Keratinocyte (primary cell): ENCODE measurements at regions not wholly inside any gene's neighbourhood (a gene's known extent, or its start where the extent isn't known, plus 50 kb on each side); places are given as distances from the start of the nearest gene placed in this dataset.

Source experiments
- DNase-seq: peaks from one replicate; pipeline ENCODE4 v3.0.0-alpha.2; 2011; ENCODE audit warnings: low read depth, missing footprints, low spot score
- FAIRE-seq: peaks from 2 replicates; lab custom pipeline; 2011; peaks lifted over from hg19 to GRCh38; lab: Jason Lieb, UNC
- H2AFZ ChIP-seq: 2 replicates; pipeline ENCODE4 v1.6.0; 2012; ENCODE audit warnings: low read length, control low read depth, inconsistent platforms; ENCODE audit not compliant: control insufficient read depth
- H3K27ac ChIP-seq: 2 replicates; pipeline ENCODE4 v1.5.1; 2011; ENCODE audit warnings: low read length; ENCODE audit not compliant: control insufficient read depth, insufficient read depth
- H3K27me3 ChIP-seq: 3 replicates; pipeline ENCODE4 v1.6.0; 2011; ENCODE audit warnings: low read length; ENCODE audit not compliant: control insufficient read depth, insufficient read depth; ENCODE audit errors: extremely low read depth
- H3K36me3 ChIP-seq, 2 experiments: 2 replicates in 1 of 2; 3 replicates in 1 of 2; pipeline ENCODE4 v1.5.1; 2011; ENCODE audit warnings: low read length in 2 of 2, mild to moderate bottlenecking in 1 of 2; ENCODE audit not compliant: control insufficient read depth in 2 of 2, insufficient read depth in 2 of 2; ENCODE audit errors: extremely low read depth in 1 of 2
- H3K4me1 ChIP-seq: 3 replicates; pipeline ENCODE4 v1.5.1; 2011; ENCODE audit warnings: low read length; ENCODE audit not compliant: control insufficient read depth, insufficient read depth; ENCODE audit errors: extremely low read depth
- H3K4me2 ChIP-seq: 3 replicates; pipeline ENCODE4 v1.6.0; 2011; ENCODE audit warnings: low read depth, low read length; ENCODE audit not compliant: control insufficient read depth, insufficient read depth; ENCODE audit errors: extremely low read depth
- H3K4me3 ChIP-seq, 3 experiments: fragments of 200-600 bp in 1 of 3; sonication (generic) in 1 of 3; 2 replicates in 2 of 3; 3 replicates in 1 of 3; pipeline ENCODE4 v1.5.1; 2011 to 2016; ENCODE audit warnings: low read length in 3 of 3, mild to moderate bottlenecking in 3 of 3, control low read depth in 2 of 3, inconsistent platforms in 1 of 3, low read depth in 1 of 3, mixed read lengths in 1 of 3, mixed run types in 1 of 3, moderate library complexity in 1 of 3; ENCODE audit not compliant: control insufficient read depth in 2 of 3, insufficient read depth in 2 of 3; ENCODE audit errors: extremely low read depth in 1 of 3
- H3K79me2 ChIP-seq: 2 replicates; pipeline ENCODE4 v1.6.0; 2012; ENCODE audit warnings: low read length; ENCODE audit not compliant: control insufficient read depth, insufficient read depth
- H3K9ac ChIP-seq: 3 replicates; pipeline ENCODE4 v1.6.0; 2011; ENCODE audit warnings: low read length; ENCODE audit not compliant: control insufficient read depth, insufficient read depth; ENCODE audit errors: extremely low read depth
- H3K9me1 ChIP-seq: 3 replicates; pipeline ENCODE4 v1.6.0; 2011; ENCODE audit warnings: low read length; ENCODE audit not compliant: control insufficient read depth, insufficient read depth; ENCODE audit errors: extremely low read depth
- H3K9me3 ChIP-seq: 2 replicates; pipeline ENCODE4 v1.5.1; 2012; ENCODE audit warnings: low read depth, low read length; ENCODE audit not compliant: control insufficient read depth
- H4K20me1 ChIP-seq: 3 replicates; pipeline ENCODE4 v1.6.0; 2011; ENCODE audit warnings: low read length; ENCODE audit not compliant: control insufficient read depth, insufficient read depth; ENCODE audit errors: extremely low read depth
- CTCF ChIP-seq, 3 experiments: IDR thresholded peaks in 1 of 3; conservative IDR thresholded peaks in 1 of 3; optimal IDR thresholded peaks in 1 of 3; 2 replicates in 2 of 3; 3 replicates in 1 of 3; pipeline versions ENCODE3 to v1.5.1; 2011; ENCODE audit warnings: low read length in 3 of 3, mild to moderate bottlenecking in 3 of 3, moderate library complexity in 2 of 3, control low read depth in 1 of 3, inconsistent platforms in 1 of 3; ENCODE audit not compliant: insufficient read depth in 2 of 3; ENCODE audit errors: extremely low read depth in 1 of 3
- EZH2 ChIP-seq: IDR thresholded peaks from one replicate; pipeline ENCODE4 v1.6.1; 2012; ENCODE audit warnings: inconsistent platforms, mild to moderate bottlenecking, low read length, moderate library complexity
- dilution Hi-C: fragments of 300-500 bp; cut with MboI; formaldehyde crosslinking; loops from one replicate; pipeline ENCODE4 v1.7.0; 2020; ENCODE audit warnings: low sequenced_read_pairs; ENCODE audit not compliant: extremely low pct_ligation_motif_present

- H3K9ac ChIP-seq = no peak overlapping the region
- peak; percentile 45 for DNase-seq
- no peaks in the 10 kb centered on the region for H3K27me3 ChIP-seq
- H3K9me1 ChIP-seq = no peaks in the 10 kb centered on the region
- H3K9me3 ChIP-seq = no peaks in the 10 kb centered on the region
- peak; percentile 26 for FAIRE-seq
- H2AFZ ChIP-seq = peak overlapping the region; percentile 68
- dilution Hi-C loops = no loop called here
- no peaks in the 10 kb centered on the region for H3K36me3 ChIP-seq
- H3K27ac ChIP-seq = peak overlapping the region; percentile 27
- H3K4me2 ChIP-seq = peak overlapping the region; percentile 41
- no peaks in the 10 kb centered on the region for H4K20me1 ChIP-seq
- TF ChIP-seq EZH2 = no peak
- no peak for TF ChIP-seq CTCF (optimal IDR thresholded peaks at IDR 0.05 in 1 of 3, IDR thresholded peaks at IDR 0.05 in 1 of 3, conservative IDR thresholded peaks at IDR 0.05 in 1 of 3; ENCODE audit: extremely low read depth in 1 of 3, insufficient read depth in 2 of 3, low read length in 3 of 3)
- H3K4me1 ChIP-seq = peaks cover 39% of the 10 kb centered on the region
- H3K79me2 ChIP-seq = no peaks in the 10 kb centered on the region
- H3K4me3 ChIP-seq = no peak overlapping the region
Observed at GRCh38 chr13:34361560-34361959, 543.6 kb downstream of the RFC3 start.

DNA sequence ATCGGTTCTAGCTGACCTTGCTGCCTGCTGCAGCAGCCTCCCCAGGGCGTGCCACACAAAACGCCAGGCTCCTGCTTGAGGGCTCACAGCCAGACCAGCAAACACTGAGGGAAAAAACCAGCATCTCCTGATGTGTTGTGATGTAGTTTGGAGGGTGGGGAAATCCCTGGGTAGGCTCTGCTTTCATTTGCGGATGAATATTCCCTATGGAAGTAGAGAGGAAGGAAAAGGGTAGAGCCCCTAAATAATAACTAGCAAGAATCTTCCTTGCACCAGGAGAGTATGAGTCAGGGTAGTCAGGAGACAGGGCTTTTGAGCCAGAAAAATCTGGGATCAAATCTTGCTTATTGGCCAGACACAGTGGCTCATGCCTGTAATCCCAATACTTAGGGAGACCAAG lies 545.3 kb downstream of the RFC3 start:
- H2AFZ ChIP-seq = no peak overlapping the region
- H3K4me3 ChIP-seq = no peak overlapping the region
- no peak overlapping the region for H3K27ac ChIP-seq
- H4K20me1 ChIP-seq = no peaks in the 10 kb centered on the region
- no peaks in the 10 kb centered on the region for H3K36me3 ChIP-seq
- no peaks in the 10 kb centered on the region for H3K9me3 ChIP-seq
- peaks cover 25% of the 10 kb centered on the region for H3K4me1 ChIP-seq
- no peaks in the 10 kb centered on the region for H3K79me2 ChIP-seq
- no peak overlapping the region for H3K9ac ChIP-seq
- H3K9me1 ChIP-seq = no peaks in the 10 kb centered on the region
- no peaks in the 10 kb centered on the region for H3K27me3 ChIP-seq
- DNase-seq (no peak), FAIRE-seq (no peak)
- dilution Hi-C loops = no loop called here
- H3K4me2 ChIP-seq = no peak overlapping the region
- no peak for TF ChIP-seq CTCF (optimal IDR thresholded peaks at IDR 0.05 in 1 of 3, IDR thresholded peaks at IDR 0.05 in 1 of 3, conservative IDR thresholded peaks at IDR 0.05 in 1 of 3; ENCODE audit: extremely low read depth in 1 of 3, insufficient read depth in 2 of 3, low read length in 3 of 3)
- no peak for TF ChIP-seq EZH2
